CD8-positive, alpha-beta memory T cell (primary cell): ENCODE measurements at regions not wholly inside any gene's neighbourhood (a gene's known extent, or its start where the extent isn't known, plus 50 kb on each side); places are given as distances from the start of the nearest gene placed in this dataset.

Experiments
- CTCF ChIA-PET: fragments of 350-600 bp; sonication (Branson Sonifier 250); formaldehyde crosslinking; loops from one replicate; lab custom pipeline; 2021; ENCODE audit warnings: antibody characterized with exemption; lab: Charles Lee
- POLR2A ChIA-PET: fragments of 350-600 bp; sonication (Branson Sonifier 250); formaldehyde crosslinking; loops from one replicate; lab custom pipeline; 2021; ENCODE audit warnings: antibody characterized with exemption; lab: Charles Lee
- DNase-seq, 5 donors: peaks; one replicate each; pipeline versions ENCODE4 v3.0.0 to v3.0.0-alpha.2; 2020 to 2022; ENCODE audit warnings: mixed read lengths in 1 of 5
- H3K27ac ChIP-seq: one replicate; pipeline ENCODE4 v1.7.0; 2013; ENCODE audit warnings: low read depth, mild to moderate bottlenecking, low read length, moderate library complexity
- H3K27me3 ChIP-seq: 2 replicates; pipeline ENCODE4 v1.7.0; 2013; ENCODE audit warnings: low read length, mild to moderate bottlenecking; ENCODE audit not compliant: insufficient read depth, poor library complexity, severe bottlenecking
- H3K36me3 ChIP-seq: 2 replicates; pipeline ENCODE4 v1.7.0; 2013; ENCODE audit warnings: mild to moderate bottlenecking, low read length, moderate library complexity; ENCODE audit not compliant: insufficient read depth
- H3K4me1 ChIP-seq: 2 replicates; pipeline ENCODE4 v1.7.0; 2013; ENCODE audit warnings: mild to moderate bottlenecking, low read length, moderate library complexity; ENCODE audit not compliant: insufficient read depth
- H3K4me3 ChIP-seq: 2 replicates; pipeline ENCODE4 v1.7.0; 2013; ENCODE audit warnings: mild to moderate bottlenecking, low read length
- H3K9me3 ChIP-seq: 2 replicates; pipeline ENCODE4 v1.7.0; 2013; ENCODE audit warnings: mild to moderate bottlenecking, low read length
- H3K27ac Mint-ChIP-seq, 8 donors: one replicate each; pipeline ENCODE4 v1.8.0; 2020 to 2021; ENCODE audit warnings: mixed read lengths in 8 of 8, mild to moderate bottlenecking in 6 of 8, inconsistent platforms in 3 of 8, moderate library complexity in 3 of 8
- H3K27me3 Mint-ChIP-seq, 2 donors: one replicate each; pipeline ENCODE4 v1.8.0; 2020 to 2021; ENCODE audit warnings: mixed read lengths in 2 of 2, mild to moderate bottlenecking in 1 of 2, moderate library complexity in 1 of 2
- H3K36me3 Mint-ChIP-seq, 3 donors: one replicate each; pipeline ENCODE4 v1.8.0; 2020 to 2021; ENCODE audit warnings: mixed read lengths in 3 of 3, inconsistent platforms in 1 of 3, mild to moderate bottlenecking in 1 of 3
- H3K4me1 Mint-ChIP-seq, 3 donors: one replicate each; pipeline ENCODE4 v1.8.0; 2020 to 2021; ENCODE audit warnings: mixed read lengths in 3 of 3, inconsistent platforms in 1 of 3, mild to moderate bottlenecking in 1 of 3
- H3K4me3 Mint-ChIP-seq, 7 donors: one replicate each; pipeline ENCODE4 v1.8.0; 2020 to 2021; ENCODE audit warnings: mixed read lengths in 7 of 7, mild to moderate bottlenecking in 6 of 7, moderate library complexity in 4 of 7, inconsistent platforms in 2 of 7
- H3K9me3 Mint-ChIP-seq, 5 donors: one replicate each; pipeline ENCODE4 v1.8.0; 2020 to 2022; ENCODE audit warnings: mixed read lengths in 5 of 5, mild to moderate bottlenecking in 3 of 5, moderate library complexity in 2 of 5, inconsistent platforms in 1 of 5

GRCh38 chr18:65230311-65230710, 520.5 kb upstream of the CDH7 start:
- no peaks in the 10 kb centered on the region for H3K4me1 Mint-ChIP-seq
- Histone ChIP-seq H3K9me3 (no peaks in the 10 kb centered on the region), H3K27ac (no peak overlapping the region), H3K4me3 (no peak overlapping the region), H3K36me3 (no peaks in the 10 kb centered on the region), H3K27me3 (no peaks in the 10 kb centered on the region), H3K4me1 (no peaks in the 10 kb centered on the region)
- ChIA-PET CTCF (no interaction called here), POLR2A (no interaction called here)
- no peaks in the 10 kb centered on the region for H3K36me3 Mint-ChIP-seq
- no peak overlapping the region for H3K4me3 Mint-ChIP-seq
- H3K9me3 Mint-ChIP-seq, result peaks cover 3 to 30% (median 15%) of the 10 kb centered on the region in 5 donors
- no peak for DNase-seq
- H3K27ac Mint-ChIP-seq, result no peak overlapping the region
- no peaks in the 10 kb centered on the region for H3K27me3 Mint-ChIP-seq

GRCh38 chr18:65227970-65228369, 522.8 kb upstream of the CDH7 start:
- Histone ChIP-seq H3K4me3 (no peak overlapping the region), H3K4me1 (no peaks in the 10 kb centered on the region), H3K36me3 (no peaks in the 10 kb centered on the region), H3K27ac (no peak overlapping the region), H3K27me3 (no peaks in the 10 kb centered on the region), H3K9me3 (no peaks in the 10 kb centered on the region)
- Mint-ChIP-seq H3K4me1 (no peaks in the 10 kb centered on the region), H3K27ac (no peak overlapping the region), H3K36me3 (no peaks in the 10 kb centered on the region), H3K9me3 (peaks cover 6 to 31% (median 10%) of the 10 kb centered on the region in 5 donors), H3K27me3 (no peaks in the 10 kb centered on the region), H3K4me3 (no peak overlapping the region)
- DNase-seq, result no peak
- POLR2A ChIA-PET, result no interaction called here
- CTCF ChIA-PET, result no interaction called here

- no peaks in the 10 kb centered on the region for H3K9me3 ChIP-seq
- no peak overlapping the region for H3K27ac ChIP-seq
- Mint-ChIP-seq H3K4me1 (no peaks in the 10 kb centered on the region), H3K36me3 (no peaks in the 10 kb centered on the region), H3K9me3 (peaks cover 0 to 20% (median 10%) of the 10 kb centered on the region in 5 donors), H3K27ac (no peak overlapping the region), H3K27me3 (no peaks in the 10 kb centered on the region), H3K4me3 (no peak overlapping the region)
- H3K4me1 ChIP-seq, result no peaks in the 10 kb centered on the region
- ChIA-PET CTCF (no interaction called here), POLR2A (no interaction called here)
- no peaks in the 10 kb centered on the region for H3K36me3 ChIP-seq
- no peaks in the 10 kb centered on the region for H3K27me3 ChIP-seq
- no peak overlapping the region for H3K4me3 ChIP-seq
- DNase-seq, result no peak
Observed at GRCh38 chr18:65221736-65222135, 529.1 kb upstream of the CDH7 start.

GRCh38 chr18:65221115-65221514, 529.7 kb upstream of the CDH7 start:
- no peaks in the 10 kb centered on the region for H3K36me3 ChIP-seq
- no peak overlapping the region for H3K4me3 Mint-ChIP-seq
- ChIA-PET POLR2A (no interaction called here), CTCF (no interaction called here)
- no peak for DNase-seq
- H3K27me3 ChIP-seq, result no peaks in the 10 kb centered on the region
- H3K27me3 Mint-ChIP-seq, result no peaks in the 10 kb centered on the region
- H3K27ac Mint-ChIP-seq, result no peak overlapping the region
- H3K9me3 Mint-ChIP-seq, result peaks cover 0 to 16% (median 12%) of the 10 kb centered on the region in 5 donors
- H3K4me3 ChIP-seq, result no peak overlapping the region
- no peaks in the 10 kb centered on the region for H3K9me3 ChIP-seq
- H3K4me1 Mint-ChIP-seq, result no peaks in the 10 kb centered on the region
- no peaks in the 10 kb centered on the region for H3K36me3 Mint-ChIP-seq
- H3K4me1 ChIP-seq, result no peaks in the 10 kb centered on the region
- no peak overlapping the region for H3K27ac ChIP-seq

GRCh38 chr18:65215865-65216466, 534.8 kb upstream of the CDH7 start:
- Histone ChIP-seq H3K9me3 (no peaks in the 10 kb centered on the region), H3K27ac (no peak overlapping the region), H3K4me1 (no peaks in the 10 kb centered on the region), H3K27me3 (no peaks in the 10 kb centered on the region), H3K4me3 (no peak overlapping the region), H3K36me3 (no peaks in the 10 kb centered on the region)
- no peaks in the 10 kb centered on the region for H3K36me3 Mint-ChIP-seq
- POLR2A ChIA-PET, result no interaction called here
- H3K4me3 Mint-ChIP-seq, result no peak overlapping the region
- no peaks in the 10 kb centered on the region for H3K4me1 Mint-ChIP-seq
- H3K27me3 Mint-ChIP-seq, result no peaks in the 10 kb centered on the region
- no peak for DNase-seq
- no peak overlapping the region for H3K27ac Mint-ChIP-seq
- peaks cover 0 to 31% (median 6%) of the 10 kb centered on the region in 5 donors for H3K9me3 Mint-ChIP-seq
- CTCF ChIA-PET, result no interaction called here

GRCh38 chr18:65214456-65214855, 536.4 kb upstream of the CDH7 start:
- H3K4me3 Mint-ChIP-seq, result no peak overlapping the region
- ChIA-PET POLR2A (no interaction called here), CTCF (no interaction called here)
- Histone ChIP-seq H3K27me3 (no peaks in the 10 kb centered on the region), H3K4me3 (no peak overlapping the region), H3K9me3 (no peaks in the 10 kb centered on the region), H3K36me3 (no peaks in the 10 kb centered on the region), H3K27ac (no peak overlapping the region), H3K4me1 (no peaks in the 10 kb centered on the region)
- H3K4me1 Mint-ChIP-seq, result no peaks in the 10 kb centered on the region
- peaks cover 0 to 35% (median 6%) of the 10 kb centered on the region in 5 donors for H3K9me3 Mint-ChIP-seq
- DNase-seq, result no peak
- no peak overlapping the region for H3K27ac Mint-ChIP-seq
- no peaks in the 10 kb centered on the region for H3K27me3 Mint-ChIP-seq
- no peaks in the 10 kb centered on the region for H3K36me3 Mint-ChIP-seq

- no peak overlapping the region for H3K27ac ChIP-seq
- no peaks in the 10 kb centered on the region for H3K9me3 ChIP-seq
- Mint-ChIP-seq H3K27me3 (no peaks in the 10 kb centered on the region), H3K9me3 (peaks cover 3 to 27% (median 9%) of the 10 kb centered on the region in 5 donors), H3K36me3 (no peaks in the 10 kb centered on the region), H3K4me1 (no peaks in the 10 kb centered on the region), H3K27ac (no peak overlapping the region), H3K4me3 (no peak overlapping the region)
- POLR2A ChIA-PET, result no interaction called here
- no peak overlapping the region for H3K4me3 ChIP-seq
- CTCF ChIA-PET, result no interaction called here
- H3K27me3 ChIP-seq, result no peaks in the 10 kb centered on the region
- no peaks in the 10 kb centered on the region for H3K4me1 ChIP-seq
- DNase-seq, result no peak
- H3K36me3 ChIP-seq, result no peaks in the 10 kb centered on the region
Observed at GRCh38 chr18:65206551-65207260, 544.1 kb upstream of the CDH7 start.

GRCh38 chr18:65202091-65202490, 548.7 kb upstream of the CDH7 start:
- DNase-seq, result no peak
- H3K4me3 Mint-ChIP-seq, result no peak overlapping the region
- Histone ChIP-seq H3K36me3 (no peaks in the 10 kb centered on the region), H3K4me3 (no peak overlapping the region), H3K9me3 (no peaks in the 10 kb centered on the region), H3K27ac (no peak overlapping the region), H3K27me3 (no peaks in the 10 kb centered on the region), H3K4me1 (no peaks in the 10 kb centered on the region)
- H3K4me1 Mint-ChIP-seq, result no peaks in the 10 kb centered on the region
- no peaks in the 10 kb centered on the region for H3K27me3 Mint-ChIP-seq
- H3K36me3 Mint-ChIP-seq, result no peaks in the 10 kb centered on the region
- ChIA-PET CTCF (no interaction called here), POLR2A (no interaction called here)
- no peak overlapping the region for H3K27ac Mint-ChIP-seq
- peaks cover 3 to 26% (median 9%) of the 10 kb centered on the region in 5 donors for H3K9me3 Mint-ChIP-seq
